ENCODE measurements at regions not wholly inside any gene's neighbourhood (a gene's known extent, or its start where the extent isn't known, plus 50 kb on each side); places are given as distances from the start of the nearest gene placed in this dataset.

DNA sequence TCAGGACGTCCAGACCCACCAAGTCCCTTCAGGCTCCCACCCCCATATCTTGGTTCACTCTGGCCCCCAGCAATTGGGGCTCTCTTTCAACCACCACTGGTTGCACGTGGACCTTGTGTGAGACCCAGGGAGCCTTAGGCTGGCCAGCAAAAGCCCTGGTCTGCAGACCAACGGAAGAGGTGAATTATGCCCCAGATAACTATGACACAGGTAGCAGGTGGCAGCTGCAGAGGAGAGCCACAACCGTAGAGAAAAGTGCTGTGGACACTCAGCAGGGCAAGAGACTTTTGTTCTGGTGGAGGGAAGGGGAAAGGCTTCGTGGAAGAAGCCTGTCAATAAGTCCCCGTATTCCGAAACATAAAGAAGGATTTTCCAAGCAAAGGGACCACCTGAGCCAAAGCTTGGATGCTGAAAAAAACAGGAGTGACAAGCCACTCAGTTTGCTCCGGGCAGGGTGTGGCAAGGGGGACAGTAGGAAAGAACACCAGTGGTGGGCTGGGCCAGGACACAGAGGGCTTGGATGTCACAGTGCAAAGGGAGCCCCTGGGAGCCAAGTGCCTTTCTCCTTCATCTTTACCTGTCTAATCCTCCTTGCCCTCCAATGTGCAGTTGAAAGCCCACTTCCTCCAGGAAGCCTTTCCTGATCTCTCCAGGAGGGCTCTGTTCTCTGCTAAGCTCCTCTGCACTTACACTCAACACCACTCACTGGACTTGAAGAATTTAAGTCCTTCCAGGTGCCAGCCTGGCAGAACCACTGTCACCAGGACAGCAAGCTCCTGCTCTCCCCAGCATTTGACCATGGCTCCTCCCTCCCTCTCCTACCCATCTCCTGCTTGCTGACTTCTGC, 264.7 kb downstream of the BUD13 start:
- no peak for DNase-seq

- no peak for DNase-seq
Measured at GRCh38 chr11:116507016-116507415, 265.8 kb downstream of the BUD13 start.

GRCh38 chr11:116506263-116506825, 266.4 kb downstream of the BUD13 start:
- DNase-seq = no peak

- DNase-seq = no peak
Measured at GRCh38 chr11:116505298-116506262, 267.2 kb downstream of the BUD13 start.

GRCh38 chr11:116504541-116505297, 268.1 kb downstream of the BUD13 start:
- DNase-seq = no peak

- no peak for DNase-seq
Measured at GRCh38 chr11:116503216-116504160, 269.3 kb downstream of the BUD13 start.

GRCh38 chr11:116502641-116503061, 270.1 kb downstream of the BUD13 start:
- DNase-seq = peak in 18 of 56 donors; percentile 8 to 65 (median 32)

- DNase-seq = no peak
Measured at GRCh38 chr11:116501728-116502127, 271.1 kb downstream of the BUD13 start.

DNA sequence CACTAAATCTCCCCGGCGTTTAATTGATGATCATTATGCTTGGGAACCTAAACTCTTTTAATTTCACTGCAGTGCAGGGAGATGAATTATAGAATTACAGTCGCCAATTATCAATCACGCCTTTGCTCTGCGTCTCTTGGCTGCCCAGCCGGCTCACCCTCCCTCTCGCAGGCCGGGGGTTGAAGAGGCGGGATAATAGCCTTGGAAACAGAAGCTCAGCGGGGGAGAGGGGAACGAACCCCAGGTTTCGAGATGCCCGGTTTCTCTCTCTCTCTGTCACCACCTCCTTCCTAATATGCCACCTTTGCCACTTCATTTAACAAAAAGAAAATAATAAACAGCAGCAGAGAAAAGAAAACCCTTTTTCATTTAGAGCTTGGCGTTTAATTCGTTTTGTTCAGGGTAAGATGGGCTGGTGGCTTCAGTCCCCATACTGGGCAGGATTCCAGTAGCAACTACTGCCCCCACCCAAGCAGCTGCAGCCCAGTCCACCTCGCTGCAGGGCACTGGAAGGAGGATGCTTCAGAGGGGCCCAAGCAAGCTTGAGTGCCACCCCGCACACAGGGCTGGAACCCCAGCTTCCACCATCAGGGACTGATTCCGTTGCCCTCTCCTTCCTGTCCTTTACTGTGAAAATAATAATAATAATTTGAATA, 271.7 kb downstream of the BUD13 start:
- DNase-seq = peak in 15 of 56 donors; percentile 7 to 42 (median 17)

DNA sequence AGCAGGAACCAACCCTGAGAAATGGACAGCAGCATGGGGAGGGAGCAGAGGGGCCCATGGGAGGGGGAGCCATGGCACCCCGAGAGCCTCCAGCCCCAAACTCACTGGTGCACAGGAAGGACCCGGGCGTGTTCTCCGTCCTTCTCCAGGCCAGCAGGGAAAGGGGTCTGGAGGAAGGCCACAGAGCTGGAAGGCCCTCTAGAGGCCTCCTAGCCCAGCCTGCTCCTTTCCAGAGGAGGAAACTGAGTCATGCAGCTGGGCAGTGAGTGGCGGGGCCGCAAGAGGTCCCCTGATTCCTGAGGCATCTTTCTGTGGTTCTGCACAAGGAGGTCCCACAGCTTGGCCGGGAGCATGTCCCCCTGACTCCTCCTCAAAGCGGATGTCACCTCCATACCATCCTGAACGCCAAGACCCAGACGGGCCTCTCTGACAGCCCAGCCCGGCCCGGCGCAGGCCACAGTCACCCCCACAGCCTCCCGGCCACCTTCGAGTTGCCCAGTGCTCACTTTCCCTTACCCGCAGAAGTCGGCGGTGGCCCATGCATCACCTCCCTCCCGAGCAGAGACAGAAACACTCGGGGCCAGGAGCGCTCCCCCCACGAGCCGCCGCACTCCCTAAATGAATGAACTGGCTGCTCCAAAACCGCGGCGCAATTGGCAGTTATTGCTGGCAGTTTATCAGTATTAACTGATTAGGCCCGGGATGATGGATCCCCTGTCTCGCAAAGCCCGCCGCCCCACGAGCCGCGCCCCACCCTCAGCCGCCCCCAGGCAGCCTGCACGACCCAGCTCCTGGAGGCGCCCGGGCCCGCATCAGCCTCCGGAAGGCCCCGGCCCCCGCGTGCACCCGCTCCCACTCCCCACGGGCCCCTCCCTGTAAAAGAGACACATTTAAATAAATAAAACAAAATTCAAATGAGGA, 272.5 kb downstream of the BUD13 start:
- DNase-seq = peak in 5 of 56 donors; percentile 5 to 26 (median 12)

- DNase-seq = peak in 25 of 56 donors; percentile 9 to 64 (median 28)
Measured at GRCh38 chr11:116499396-116500003, 273.3 kb downstream of the BUD13 start.

DNA sequence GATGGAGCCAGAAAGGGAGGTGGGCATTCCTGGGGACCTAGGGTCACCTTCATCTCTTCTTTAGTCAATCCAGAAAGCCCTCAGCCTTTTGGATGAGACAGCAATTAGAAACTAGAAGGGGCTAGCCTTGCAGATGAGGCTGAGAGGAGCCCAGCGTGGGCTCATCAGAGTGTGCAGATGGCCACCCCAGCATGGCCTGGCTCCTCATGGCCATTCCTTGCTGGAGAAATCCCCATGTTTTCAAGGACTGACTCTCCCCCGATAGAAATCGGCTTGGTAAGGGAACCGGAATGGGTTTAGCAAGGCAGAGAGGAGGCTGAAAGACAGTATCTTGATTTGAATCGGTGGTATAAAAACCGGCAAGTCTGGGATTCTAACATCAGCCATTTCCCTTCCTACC, 274.6 kb downstream of the BUD13 start:
- DNase-seq = no peak

GRCh38 chr11:116492600-116492999, 280.2 kb downstream of the BUD13 start:
- peak in 2 of 56 donors; percentile 5 to 18 for DNase-seq

- no peak for DNase-seq
Measured at GRCh38 chr11:116488836-116489389, 283.9 kb downstream of the BUD13 start.

DNA sequence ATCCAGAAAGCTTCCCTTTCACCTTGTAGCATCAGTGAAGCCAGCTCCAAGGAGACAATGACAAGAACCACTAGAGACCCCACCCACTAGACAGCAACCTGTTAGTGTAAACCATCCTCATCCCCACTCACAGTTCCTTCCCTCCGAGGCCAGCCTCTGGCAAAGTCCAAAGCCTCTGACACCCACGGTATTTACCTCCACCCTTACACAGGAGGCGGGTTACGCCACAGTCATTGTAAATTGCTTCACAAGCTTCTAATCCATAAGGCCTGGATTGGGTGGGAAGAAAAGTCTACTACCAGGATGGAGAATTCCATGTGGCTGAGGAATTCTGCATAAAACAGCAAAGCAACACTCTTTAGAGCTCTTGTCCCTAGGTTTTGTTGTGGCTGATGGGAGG, 287.4 kb downstream of the BUD13 start:
- DNase-seq = no peak

GRCh38 chr11:116482716-116483115, 290.1 kb downstream of the BUD13 start:
- no peak for DNase-seq

- no peak for DNase-seq
Measured at GRCh38 chr11:116481126-116481675, 291.6 kb downstream of the BUD13 start.
